GM12892 (cell line): ENCODE measurements at regions not wholly inside any gene's neighbourhood (a gene's known extent, or its start where the extent isn't known, plus 50 kb on each side); places are given as distances from the start of the nearest gene placed in this dataset.

Experiments
- POLR2A ChIP-seq: IDR thresholded peaks from 2 replicates; pipeline ENCODE4 v1.6.1; 2011; ENCODE audit warnings: low read depth, low read length, control low read depth
- POLR2AphosphoS5 ChIP-seq: IDR thresholded peaks from 2 replicates; pipeline ENCODE4 v1.6.1; 2011; ENCODE audit warnings: low read depth, low read length, control low read depth
- TAF1 ChIP-seq: IDR thresholded peaks from 2 replicates; pipeline ENCODE4 v1.6.1; 2011; ENCODE audit warnings: low read depth, mild to moderate bottlenecking, control low read depth, low read length, borderline replicate concordance

GRCh38 chr11:96893988-96894387, 504.2 kb downstream of the JRKL start:
- TF ChIP-seq POLR2A (no peak), TAF1 (no peak), POLR2AphosphoS5 (no peak)
